HCT116 (cell line): ENCODE measurements at regions not wholly inside any gene's neighbourhood (a gene's known extent, or its start where the extent isn't known, plus 50 kb on each side); places are given as distances from the start of the nearest gene placed in this dataset.

Experiments used
- ATAC-seq: fragments of 200-7000 bp; cut with Tn5 transposase; 2 replicates; pipeline ENCODE4 v1.9.1; 2020; ENCODE audit warnings: mild to moderate bottlenecking, moderate library complexity
- BruUV-seq: library from RNA; stranded (reverse); fragments of 400-500 nt; replicated peaks from 2 replicates; lab custom pipeline; 2021; lab: Mats Ljungman, UMichigan
- CTCF ChIA-PET: fragments of 300-600 bp; sonication (Branson Sonifier 250); formaldehyde crosslinking; loops from one replicate; lab custom pipeline; 2021; ENCODE audit warnings: antibody characterized with exemption; lab: Charles Lee
- POLR2A ChIA-PET: fragments of 300-600, 350-600 bp; sonication (Branson Sonifier 250); formaldehyde crosslinking; loops from one replicate; lab custom pipeline; 2021; ENCODE audit warnings: antibody characterized with exemption; lab: Charles Lee
- RAD21 ChIA-PET, 2 experiments: fragments of 300-600 bp; sonication (Branson Sonifier 250); formaldehyde crosslinking; loops; one replicate each; lab custom pipeline; 2023; ENCODE audit warnings: low total read pairs in 2 of 2; ENCODE audit not compliant: uncharacterized antibody in 2 of 2, unreplicated experiment in 2 of 2, low non-redundant PET in 1 of 2; lab: Charles Lee
- DNase-seq: peaks from one replicate; pipeline ENCODE4 v3.0.0-alpha.2; 2010; ENCODE audit warnings: low read depth, low spot score
- H2AFZ ChIP-seq: fragments of 200-600 bp; shearing (Covaris generic), sonication (generic); 2 replicates; pipeline ENCODE4 v1.6.1; 2017; ENCODE audit warnings: low read depth, mixed run types, mixed read lengths, antibody characterized with exemption, low read length; ENCODE audit not compliant: poor library complexity, severe bottlenecking
- H3K27ac ChIP-seq: 2 replicates; pipeline ENCODE4 v1.5.1; 2012; ENCODE audit warnings: low read depth, low read length
- H3K27me3 ChIP-seq: fragments of 200-600 bp; sonication (generic); 2 replicates; pipeline ENCODE4 v1.6.1; 2016; ENCODE audit warnings: mixed run types, low read length, mixed read lengths; ENCODE audit not compliant: insufficient read depth
- H3K36me3 ChIP-seq, 2 experiments: fragments of 200-500 bp in 1 of 2; fragments of 200-600 bp in 1 of 2; sonication (Bioruptor generic) in 1 of 2; sonication (generic) in 1 of 2; 2 replicates each; pipeline versions ENCODE4 v1.5.1 to v1.6.1; 2014 to 2016; ENCODE audit warnings: low read length in 2 of 2, inconsistent platforms in 1 of 2, mixed read lengths in 1 of 2, mixed run types in 1 of 2; ENCODE audit not compliant: insufficient read depth in 2 of 2, control insufficient read depth in 1 of 2
- H3K4me1 ChIP-seq, 2 experiments: fragments of 200-600 bp in 1 of 2; sonication (generic) in 1 of 2; 2 replicates each; pipeline versions ENCODE4 v1.5.1 to v1.6.1; 2012 to 2017; ENCODE audit warnings: low read length in 2 of 2, inconsistent platforms in 1 of 2, mild to moderate bottlenecking in 1 of 2, mixed read lengths in 1 of 2, mixed run types in 1 of 2, moderate library complexity in 1 of 2; ENCODE audit not compliant: insufficient read depth in 2 of 2, control insufficient read depth in 1 of 2
- H3K4me2 ChIP-seq: fragments of 200-600 bp; sonication (generic); 2 replicates; pipeline ENCODE4 v1.6.1; 2017; ENCODE audit warnings: mixed run types, low read length, mixed read lengths
- H3K4me3 ChIP-seq, 2 experiments: fragments of 200-600 bp in 1 of 2; sonication (generic) in 1 of 2; replicated peaks in 1 of 2; 2 replicates each; pipeline ENCODE4 v1.5.1; 2011 to 2016; ENCODE audit warnings: low read length in 2 of 2, control low read depth in 1 of 2, low read depth in 1 of 2, mild to moderate bottlenecking in 1 of 2, mixed read lengths in 1 of 2, mixed run types in 1 of 2
- H3K79me2 ChIP-seq: fragments of 200-600 bp; sonication (generic); 2 replicates; pipeline ENCODE4 v1.6.1; 2017; ENCODE audit warnings: mild to moderate bottlenecking, mixed run types, low read length, moderate library complexity, mixed read lengths; ENCODE audit not compliant: insufficient read depth
- H3K9ac ChIP-seq: fragments of 200-600 bp; sonication (generic); 2 replicates; pipeline ENCODE4 v1.6.1; 2016; ENCODE audit warnings: low read length, mixed read lengths
- H3K9me2 ChIP-seq: fragments of 200-600 bp; sonication (generic), shearing (Covaris generic); 2 replicates; pipeline ENCODE4 v1.6.1; 2017; ENCODE audit warnings: mixed run types, mild to moderate bottlenecking, moderate library complexity; ENCODE audit not compliant: insufficient read depth
- H3K9me3 ChIP-seq, 2 experiments: fragments of 200-500 bp in 1 of 2; fragments of 200-600 bp in 1 of 2; sonication (Bioruptor generic) in 1 of 2; sonication (generic) in 1 of 2; 2 replicates each; pipeline ENCODE4 v1.6.1; 2014 to 2017; ENCODE audit warnings: low read length in 2 of 2, mixed read lengths in 2 of 2, inconsistent platforms in 1 of 2, low read depth in 1 of 2, mild to moderate bottlenecking in 1 of 2, mixed run types in 1 of 2, moderate library complexity in 1 of 2; ENCODE audit not compliant: control insufficient read depth in 1 of 2, insufficient read depth in 1 of 2
- H4K20me1 ChIP-seq: fragments of 200-600 bp; sonication (generic), shearing (Covaris generic); 2 replicates; pipeline ENCODE4 v1.6.1; 2017; ENCODE audit warnings: mixed run types, mild to moderate bottlenecking, moderate library complexity; ENCODE audit not compliant: insufficient read depth
- ATF3 ChIP-seq: IDR thresholded peaks from 2 replicates; pipeline ENCODE4 v1.6.1; 2012
- EGR1 ChIP-seq: IDR thresholded peaks from 2 replicates; pipeline ENCODE4 v1.6.1; 2012; ENCODE audit warnings: low read depth
- ELF1 ChIP-seq: IDR thresholded peaks from 2 replicates; pipeline ENCODE4 v1.6.1; 2012; ENCODE audit warnings: low read depth, borderline replicate concordance
- FOSL1 ChIP-seq: IDR thresholded peaks from 2 replicates; pipeline ENCODE4 v1.6.1; 2012; ENCODE audit warnings: low read depth
- POLR2AphosphoS5 ChIP-seq: IDR thresholded peaks from 2 replicates; pipeline ENCODE4 v1.6.1; 2011; ENCODE audit warnings: mild to moderate bottlenecking, low read depth, low read length, moderate library complexity
- REST ChIP-seq: IDR thresholded peaks from 2 replicates; pipeline ENCODE4 v1.6.1; 2012; ENCODE audit warnings: low read depth
- SRF ChIP-seq: IDR thresholded peaks from 2 replicates; pipeline ENCODE4 v1.6.1; 2012; ENCODE audit warnings: low read depth
- YY1 ChIP-seq: IDR thresholded peaks from 2 replicates; pipeline ENCODE4 v1.6.1; 2011; ENCODE audit warnings: low read length, low read depth, moderate library complexity, mild to moderate bottlenecking; ENCODE audit not compliant: insufficient replicate concordance; ENCODE audit errors: extremely low read depth
- ZFX ChIP-seq: fragments of 450-650 bp; IDR thresholded peaks from 2 replicates; pipeline ENCODE4 v1.6.1; 2017
- intact Hi-C: fragments of 100-400 bp; cut with micrococcal nuclease; formaldehyde crosslinking; loops from 2 replicates; pipeline ENCODE4 v1.10.0; 2022

GRCh38 chr7:24383055-24383454 lies 99.1 kb downstream of the NPY start:
- Histone ChIP-seq H3K27ac (no peak overlapping the region), H3K27me3 (no peaks in the 10 kb centered on the region), H3K4me3 (no peak overlapping the region), H3K36me3 (no peaks in the 10 kb centered on the region), H3K4me2 (no peak overlapping the region), H3K9me3 (no peaks in the 10 kb centered on the region), H3K79me2 (no peaks in the 10 kb centered on the region), H3K9me2 (no peaks in the 10 kb centered on the region), H3K4me1 (peaks cover 6 to 10% of the 10 kb centered on the region in 2 experiments; a peak in 3 of 4 replicates), H2AFZ (no peak overlapping the region), H3K9ac (no peak overlapping the region), H4K20me1 (no peaks in the 10 kb centered on the region)
- ChIA-PET CTCF (no interaction called here), RAD21 (no interaction called here), POLR2A (no interaction called here)
- TF ChIP-seq REST (no peak), ZFX (no peak), POLR2AphosphoS5 (no peak), ATF3 (no peak), EGR1 (no peak), ELF1 (no peak), SRF (no peak), YY1 (no peak), FOSL1 (no peak)
- DNase-seq = no peak
- ATAC-seq = no peak
- BruUV-seq = no TSS peak
- intact Hi-C loops = loop anchor here (5.0 kb wide), 3 partner anchors 279 to 811 kb away; no protein-coding TSS in a partner anchor
